ENCODE measurements at regions not wholly inside any gene's neighbourhood (a gene's known extent, or its start where the extent isn't known, plus 50 kb on each side); places are given as distances from the start of the nearest gene placed in this dataset.

- Histone ChIP-seq H3K36me3 (ENCODE audit: insufficient read depth, low read length) (no peaks in the 10 kb centered on the region), H3K4me2 (ENCODE audit: low read length) (no peak overlapping the region), H3F3A (ENCODE audit: insufficient read depth, low read length, poor library complexity, severe bottlenecking) (no peaks in the 10 kb centered on the region)
Observed at GRCh38 chr3:6448011-6448410, 412.9 kb upstream of the GRM7 start.

GRCh38 chr3:6449099-6449498, 411.8 kb upstream of the GRM7 start:
- Histone ChIP-seq H2AFZ (ENCODE audit: low read depth, low read length) (no peak overlapping the region), H4K20me1 (ENCODE audit: insufficient read depth) (no peaks in the 10 kb centered on the region), H3K9ac (ENCODE audit: low read length) (no peak overlapping the region), H3K27me3 (ENCODE audit: insufficient read depth, low read depth, low read length) (no peaks in the 10 kb centered on the region), H3F3A (ENCODE audit: insufficient read depth, low read length, poor library complexity, severe bottlenecking) (no peaks in the 10 kb centered on the region), H3K9me3 (ENCODE audit: low read length) (no peaks in the 10 kb centered on the region), H3K4me3 (ENCODE audit: low read length) (no peak overlapping the region), H3K4me2 (ENCODE audit: low read length) (no peak overlapping the region), H3K9me2 (ENCODE audit: insufficient read depth, low read length) (no peaks in the 10 kb centered on the region), H3K36me3 (ENCODE audit: insufficient read depth, low read length) (no peaks in the 10 kb centered on the region), H3K27ac (ENCODE audit: low read length) (no peak overlapping the region), H3K79me2 (replicated peaks; ENCODE audit: insufficient read depth, low read length) (no peaks in the 10 kb centered on the region)
- TF ChIP-seq RAD21 (conservative IDR thresholded peaks at IDR 0.05) (no peak), EZH2 (IDR thresholded peaks at IDR 0.05; ENCODE audit: borderline replicate concordance, insufficient read depth, low read length, poor library complexity, severe bottlenecking) (no peak), TAF1 (IDR thresholded peaks at IDR 0.05; ENCODE audit: low read depth) (no peak)

More at GRCh38 chr3:6448011-6448410, 412.9 kb upstream of the GRM7 start:
- Histone ChIP-seq H3K9me2 (ENCODE audit: insufficient read depth, low read length) (no peaks in the 10 kb centered on the region), H2AFZ (ENCODE audit: low read depth, low read length) (no peak overlapping the region), H3K9ac (ENCODE audit: low read length) (no peak overlapping the region), H3K4me3 (ENCODE audit: low read length) (no peak overlapping the region), H3K79me2 (replicated peaks; ENCODE audit: insufficient read depth, low read length) (no peaks in the 10 kb centered on the region), H4K20me1 (ENCODE audit: insufficient read depth) (no peaks in the 10 kb centered on the region), H3K27me3 (ENCODE audit: insufficient read depth, low read depth, low read length) (no peaks in the 10 kb centered on the region), H3K9me3 (ENCODE audit: low read length) (no peaks in the 10 kb centered on the region), H3K27ac (ENCODE audit: low read length) (no peak overlapping the region)
- TF ChIP-seq EP300 (conservative IDR thresholded peaks at IDR 0.05; ENCODE audit: poor library complexity, severe bottlenecking), result no peak
- TF ChIP-seq REST (IDR thresholded peaks at IDR 0.05; ENCODE audit: borderline replicate concordance), result no peak
- no peak for TF ChIP-seq RAD21 (conservative IDR thresholded peaks at IDR 0.05)
- TF ChIP-seq EZH2 (IDR thresholded peaks at IDR 0.05; ENCODE audit: borderline replicate concordance, insufficient read depth, low read length, poor library complexity, severe bottlenecking), result no peak
- no peak for TF ChIP-seq CTCF (IDR thresholded peaks at IDR 0.05; ENCODE audit: poor library complexity, severe bottlenecking)
- TF ChIP-seq POLR2AphosphoS5 (IDR thresholded peaks at IDR 0.05), result no peak
- no peak for TF ChIP-seq SMC3 (conservative IDR thresholded peaks at IDR 0.05; ENCODE audit: poor library complexity)
- TF ChIP-seq TAF1 (IDR thresholded peaks at IDR 0.05; ENCODE audit: low read depth), result no peak
- TF ChIP-seq MXI1 (conservative IDR thresholded peaks at IDR 0.05; ENCODE audit: poor library complexity, severe bottlenecking), result no peak

GRCh38 chr3:6452974-6453373, 407.9 kb upstream of the GRM7 start:
- no peaks in the 10 kb centered on the region for H3K79me2 ChIP-seq (replicated peaks; ENCODE audit: insufficient read depth, low read length)
- no peak overlapping the region for H3K9ac ChIP-seq (ENCODE audit: low read length)
- TF ChIP-seq EZH2 (IDR thresholded peaks at IDR 0.05; ENCODE audit: borderline replicate concordance, insufficient read depth, low read length, poor library complexity, severe bottlenecking) (no peak), CTCF (IDR thresholded peaks at IDR 0.05; ENCODE audit: poor library complexity, severe bottlenecking) (no peak)
- no peak overlapping the region for H2AFZ ChIP-seq (ENCODE audit: low read depth, low read length)
- H3K9me2 ChIP-seq (ENCODE audit: insufficient read depth, low read length), result no peaks in the 10 kb centered on the region
- no peak overlapping the region for H3K27ac ChIP-seq (ENCODE audit: low read length)
- H4K20me1 ChIP-seq (ENCODE audit: insufficient read depth), result no peaks in the 10 kb centered on the region
- no peaks in the 10 kb centered on the region for H3F3A ChIP-seq (ENCODE audit: insufficient read depth, low read length, poor library complexity, severe bottlenecking)
- no peak overlapping the region for H3K4me2 ChIP-seq (ENCODE audit: low read length)
- H3K9me3 ChIP-seq (ENCODE audit: low read length), result no peaks in the 10 kb centered on the region
- no peak overlapping the region for H3K4me3 ChIP-seq (ENCODE audit: low read length)
- no peaks in the 10 kb centered on the region for H3K36me3 ChIP-seq (ENCODE audit: insufficient read depth, low read length)
- H3K27me3 ChIP-seq (ENCODE audit: insufficient read depth, low read depth, low read length), result no peaks in the 10 kb centered on the region
